GM18511 (cell line): ENCODE measurements at regions not wholly inside any gene's neighbourhood (a gene's known extent, or its start where the extent isn't known, plus 50 kb on each side); places are given as distances from the start of the nearest gene placed in this dataset.

Experiments
- ATAC-seq: cut with Tn5 transposase; IDR thresholded peaks from one replicate; pipeline ENCODE4 v1.9.1; 2021; ENCODE audit warnings: mild to moderate bottlenecking, moderate library complexity; ENCODE audit not compliant: unreplicated experiment

- peak; percentile 61 for ATAC-seq
These were observed 62.8 kb downstream of the FAM9B start for GRCh38 chrX:8971116-8971515.

GRCh38 chrX:8969378-8969777, 64.5 kb downstream of the FAM9B start:
- no peak for ATAC-seq

DNA sequence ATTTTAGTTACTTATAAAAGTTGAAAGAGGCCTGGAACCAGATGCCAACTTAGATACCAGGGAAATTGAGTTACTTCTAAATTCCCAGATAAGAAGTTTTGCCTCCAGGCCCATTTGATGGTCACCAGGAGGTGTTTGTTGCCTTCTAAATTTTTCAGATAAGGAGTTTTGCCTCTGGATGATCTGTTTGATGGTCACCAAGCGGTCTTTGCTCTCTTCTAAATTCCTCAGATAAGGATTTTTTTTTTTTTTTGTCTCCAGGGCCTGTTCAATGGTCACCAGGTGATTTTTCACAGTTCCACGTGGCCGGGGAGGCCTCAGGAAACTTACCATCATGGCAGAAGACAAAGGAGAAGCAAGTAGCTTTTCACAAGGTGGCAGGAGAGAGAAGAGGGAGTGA, 66.5 kb downstream of the FAM9B start:
- no peak for ATAC-seq

DNA sequence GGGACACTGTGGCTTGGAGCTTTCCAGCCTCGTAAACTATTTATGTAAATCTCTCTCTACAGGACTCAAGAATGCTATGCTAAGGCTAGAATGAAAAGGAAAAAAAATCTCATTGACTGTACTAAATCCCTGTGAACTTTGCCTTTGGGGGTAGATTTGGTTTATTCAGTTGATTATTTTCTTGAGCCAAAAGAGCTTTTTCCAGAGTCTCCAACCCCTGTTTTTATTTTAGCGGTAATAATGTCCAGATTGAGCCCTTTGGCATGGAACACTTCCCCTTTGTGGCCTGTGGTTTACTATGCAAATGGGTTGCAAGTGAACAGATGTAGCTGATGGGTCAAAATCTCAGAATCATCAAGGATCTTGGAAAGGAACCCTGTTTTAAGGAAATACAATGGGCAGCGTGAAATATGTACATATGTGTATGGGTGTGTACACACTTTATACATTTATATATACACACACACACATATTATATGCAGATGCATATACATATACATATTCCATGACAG, 72.9 kb downstream of the FAM9B start:
- ATAC-seq, result peak; percentile 57

DNA sequence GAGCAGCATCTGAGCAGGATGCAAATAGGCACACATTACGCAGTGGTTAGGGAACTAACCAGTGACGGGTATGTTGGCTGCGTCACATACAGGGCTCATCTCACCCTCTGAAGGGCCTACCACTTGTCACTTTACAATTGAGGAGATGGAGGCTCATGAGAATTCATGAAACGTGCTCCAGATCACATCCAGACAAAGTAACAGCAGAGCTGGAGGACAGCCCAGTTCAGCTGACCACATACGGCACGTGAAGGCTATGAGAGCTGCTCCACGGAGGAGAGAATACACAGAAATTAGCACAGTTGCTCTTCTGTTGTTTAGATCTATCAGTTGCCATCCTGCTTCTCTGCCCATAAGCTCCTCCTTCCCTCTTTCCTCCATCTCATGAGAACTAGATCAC, 78.4 kb downstream of the FAM9B start:
- no peak for ATAC-seq

- no peak for ATAC-seq
These were observed 87.4 kb downstream of the FAM9B start for GRCh38 chrX:8946563-8946962.

- no peak for ATAC-seq
These were observed 94.6 kb downstream of the FAM9B start for GRCh38 chrX:8939322-8939721.

GRCh38 chrX:8927701-8928100, 106.2 kb downstream of the FAM9B start:
- ATAC-seq, result no peak

GRCh38 chrX:8927066-8927635, 106.8 kb downstream of the FAM9B start:
- no peak for ATAC-seq

DNA sequence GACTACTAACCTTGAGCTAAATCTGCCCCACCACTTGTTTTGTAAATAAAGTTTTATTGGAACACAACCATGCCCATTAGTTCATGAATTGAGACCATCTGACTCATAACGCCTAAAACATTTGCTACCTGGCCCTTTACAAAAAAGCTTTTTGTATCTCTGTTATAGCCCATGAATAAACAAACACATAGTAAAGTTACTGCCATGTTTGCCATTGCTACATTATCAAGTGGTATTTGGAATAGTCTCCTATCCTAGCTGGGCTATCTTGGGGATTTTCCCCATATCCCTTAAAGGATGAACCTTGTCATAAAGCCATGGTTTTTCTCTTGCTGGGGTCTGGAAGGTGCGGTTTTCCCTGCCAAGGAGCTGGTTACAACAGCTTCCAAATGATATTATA, 112.3 kb downstream of the FAM9B start:
- ATAC-seq, result no peak

DNA sequence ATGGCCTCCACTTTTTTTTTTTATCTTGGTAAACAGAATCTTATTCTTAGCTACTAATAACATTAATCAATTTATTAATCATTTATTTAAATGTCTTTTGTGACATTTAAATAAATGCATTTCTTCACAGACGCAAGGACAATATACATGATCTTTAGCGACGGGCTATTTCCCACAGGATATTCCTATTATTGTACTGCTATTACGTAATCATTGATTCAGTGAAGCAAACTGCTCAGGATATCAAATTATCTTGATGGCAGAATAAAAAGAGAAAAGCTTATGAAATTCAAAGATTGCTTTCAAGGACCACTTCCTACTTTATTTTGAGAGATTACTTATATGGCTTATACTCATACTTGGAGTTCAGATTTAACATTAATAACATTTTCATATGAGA, 114.1 kb downstream of the FAM9B start:
- ATAC-seq, result no peak

- ATAC-seq, result no peak
These were observed 115.5 kb upstream of the FAM9A start for GRCh38 chrX:8916697-8917096.

DNA sequence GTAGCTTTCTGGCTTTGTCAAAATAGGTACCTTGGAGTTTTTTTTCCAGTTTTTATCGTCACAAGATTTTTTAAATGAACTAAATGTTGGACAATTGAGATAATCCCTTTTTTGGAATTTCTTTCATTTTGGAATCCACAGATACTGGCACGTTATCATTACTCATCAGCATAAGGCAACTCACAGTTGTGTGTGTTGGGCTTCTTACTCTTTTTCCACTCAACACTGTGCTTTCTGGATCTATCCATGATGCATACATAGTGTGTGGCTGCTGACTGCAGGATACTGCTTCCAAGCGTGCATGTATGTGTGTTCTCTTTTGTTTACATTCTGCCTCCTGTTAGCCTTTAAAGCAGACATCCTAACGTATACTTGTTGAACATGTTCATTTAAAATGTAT, 113.5 kb upstream of the FAM9A start:
- no peak for ATAC-seq

DNA sequence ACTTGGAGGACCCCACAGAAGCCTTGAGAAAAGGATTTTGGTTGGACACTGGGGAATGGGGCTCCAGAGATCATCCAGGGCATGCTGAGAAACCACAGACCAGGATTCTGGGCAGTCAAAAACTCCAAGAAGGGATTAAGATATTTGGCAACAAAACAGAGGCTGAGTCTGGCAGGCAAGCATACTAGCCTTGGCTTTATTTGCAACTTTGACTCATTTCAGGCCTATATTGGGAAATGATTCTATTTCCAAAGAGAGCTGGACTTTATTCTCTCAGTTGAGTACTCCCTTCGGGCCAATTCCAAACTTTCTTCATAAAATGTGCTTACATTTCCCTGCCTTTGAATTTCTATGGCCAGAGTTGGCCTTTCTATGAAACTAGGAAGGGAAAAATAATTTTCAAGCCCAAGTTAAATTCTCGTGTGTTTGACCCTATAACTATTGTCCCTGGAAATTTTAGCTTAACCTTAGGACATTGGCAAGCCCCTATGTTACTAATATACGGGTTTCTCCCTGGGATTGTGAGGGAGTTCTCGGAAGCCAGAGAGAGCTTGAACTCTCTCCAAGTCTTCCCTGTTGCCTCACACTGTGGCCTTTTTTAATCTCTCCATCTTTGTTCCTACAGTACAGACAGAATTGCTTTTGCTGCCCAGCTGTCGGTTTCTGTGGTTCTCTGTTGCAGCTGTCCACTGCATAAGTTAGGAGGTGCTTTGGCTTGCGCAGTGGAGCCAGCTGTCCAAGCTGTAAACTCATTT, 112.6 kb upstream of the FAM9A start:
- no peak for ATAC-seq

DNA sequence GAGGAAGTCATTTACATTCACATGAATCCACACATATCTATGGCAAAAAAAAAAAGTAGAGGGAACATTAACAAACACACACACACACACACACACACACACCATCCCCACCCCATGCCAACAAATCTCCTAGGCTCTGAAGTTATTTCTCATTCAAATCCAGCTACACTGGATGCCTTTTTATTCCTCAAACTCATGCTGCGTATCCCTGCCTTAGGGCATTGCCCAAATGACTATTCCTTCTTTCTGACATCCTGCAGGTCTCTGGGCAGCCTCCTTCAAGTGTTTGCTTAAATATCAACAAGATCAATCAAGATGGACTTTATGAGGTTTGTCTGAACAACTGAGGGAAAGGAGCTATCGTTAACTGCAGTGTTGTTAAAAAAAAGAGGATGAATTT, 106.5 kb upstream of the FAM9A start:
- no peak for ATAC-seq

DNA sequence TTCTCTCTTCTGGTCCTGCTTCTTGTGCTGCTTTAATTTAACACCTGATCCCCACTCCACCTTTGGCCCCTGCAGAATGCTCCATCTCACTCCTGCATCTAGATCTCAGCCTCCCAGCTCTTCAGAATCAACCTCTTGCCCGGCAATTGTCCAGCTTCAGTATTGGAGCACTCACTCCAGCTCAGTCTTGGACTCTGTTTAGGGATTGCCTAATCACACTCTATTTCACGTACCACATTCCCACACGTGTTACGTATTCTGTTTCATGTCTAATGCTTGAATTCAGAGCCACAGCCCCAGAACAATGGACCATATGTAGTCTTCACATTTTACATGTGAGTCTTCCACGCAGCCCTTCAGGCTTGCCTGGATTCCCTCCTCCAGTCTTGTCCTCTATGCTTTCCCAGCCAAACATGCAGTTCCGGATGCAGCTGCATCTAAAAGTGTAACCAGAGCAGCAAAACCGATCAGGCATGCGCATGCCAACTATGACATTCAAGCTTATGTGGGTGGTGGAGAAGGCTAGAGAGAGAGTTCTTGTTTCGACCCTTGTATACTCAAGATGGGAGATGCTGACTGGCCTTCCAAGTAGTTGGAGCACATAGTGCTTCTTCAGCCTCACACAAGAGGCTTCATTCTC, 105.2 kb upstream of the FAM9A start:
- ATAC-seq, result no peak

DNA sequence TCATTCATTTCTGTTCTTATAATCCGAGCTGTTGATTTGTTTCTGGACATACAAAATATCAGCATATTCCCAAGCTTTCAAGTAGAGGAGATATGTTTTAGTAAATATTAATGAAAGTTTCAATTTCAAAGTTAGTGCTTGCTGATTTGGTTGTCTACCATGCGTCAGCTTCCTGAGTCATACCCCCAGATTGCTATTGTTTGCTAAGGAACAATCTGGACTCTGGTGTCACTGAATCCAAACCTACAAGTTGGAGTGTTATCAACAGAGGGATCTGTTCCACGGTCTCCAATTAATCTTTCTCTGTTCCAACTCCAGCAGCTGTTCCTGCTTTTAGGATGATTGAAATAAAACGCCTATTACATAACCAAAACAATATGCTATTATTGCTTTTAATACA, 96.1 kb upstream of the FAM9A start:
- ATAC-seq, result no peak

- no peak for ATAC-seq
These were observed 89.6 kb upstream of the FAM9A start for GRCh38 chrX:8890794-8891193.

DNA sequence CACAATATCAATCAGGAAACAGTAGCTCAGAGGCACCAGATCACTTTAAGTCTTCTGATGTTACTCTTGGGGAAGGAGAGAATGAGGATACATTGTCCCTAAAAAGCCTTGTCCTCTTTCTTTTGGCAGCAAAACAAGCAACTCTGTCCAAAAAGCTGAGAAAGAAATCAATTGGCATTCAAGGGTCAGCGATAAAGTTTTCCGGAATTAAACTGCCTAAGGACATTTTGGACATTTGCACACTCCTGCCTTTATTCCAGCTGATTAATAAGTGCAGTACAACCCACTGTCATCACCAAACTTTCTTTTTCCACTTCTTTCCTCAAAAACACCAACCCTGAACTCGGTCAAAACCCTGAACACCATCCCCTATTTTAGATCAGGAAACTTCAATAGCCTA, 85.8 kb upstream of the FAM9A start:
- ATAC-seq, result no peak

- ATAC-seq, result peak; percentile 72
These were observed 78.6 kb upstream of the FAM9A start for GRCh38 chrX:8879750-8880149.

DNA sequence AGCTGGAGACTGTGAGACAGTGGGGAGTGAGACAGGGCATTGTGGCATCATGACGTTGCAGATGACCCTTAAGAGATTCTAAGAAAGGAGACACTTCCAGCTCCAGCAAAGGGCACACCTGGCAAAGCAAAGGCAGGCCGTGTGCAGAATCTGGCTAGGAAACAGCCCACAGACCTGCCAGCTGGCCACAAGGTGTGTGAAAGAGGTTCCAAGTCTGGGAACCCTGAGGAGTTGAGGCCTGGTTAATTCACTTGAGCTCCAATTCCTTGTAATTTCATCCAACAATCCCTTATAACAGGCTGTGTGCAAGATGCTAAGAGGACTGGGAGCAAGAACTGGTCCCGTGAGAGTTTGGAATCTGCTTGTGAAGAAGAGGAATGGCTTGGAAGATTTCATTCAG, 72.8 kb upstream of the FAM9A start:
- ATAC-seq, result no peak

GRCh38 chrX:8873102-8873501, 71.9 kb upstream of the FAM9A start:
- ATAC-seq, result no peak
